ENCODE measurements at regions not wholly inside any gene's neighbourhood (a gene's known extent, or its start where the extent isn't known, plus 50 kb on each side); places are given as distances from the start of the nearest gene placed in this dataset.

DNA sequence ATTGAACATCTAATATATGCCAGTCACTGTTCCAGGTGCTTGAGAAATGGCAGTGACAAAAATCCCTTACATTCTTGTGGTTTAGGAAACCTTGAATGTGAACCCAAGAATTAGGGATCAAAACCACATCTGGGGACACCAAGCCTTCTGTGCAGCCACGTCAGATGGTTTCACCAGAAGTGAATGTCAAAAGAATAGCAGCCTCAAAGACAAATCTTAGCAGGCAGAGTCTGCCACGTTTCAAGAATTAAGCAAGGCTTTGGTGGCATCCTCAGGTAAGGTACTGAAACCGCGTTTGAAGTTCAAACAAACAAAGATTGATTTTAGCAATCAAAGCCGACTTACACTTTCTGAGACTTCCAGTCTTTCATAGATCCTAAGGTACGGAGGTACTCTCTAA, 225.5 kb upstream of the GNAI1 start:
- Histone ChIP-seq H3K27ac (no peak overlapping the region), H3K36me3 (no peaks in the 10 kb centered on the region), H3K4me1 (no peaks in the 10 kb centered on the region), H3K27me3 (no peaks in the 10 kb centered on the region), H3K4me3 (no peak overlapping the region), H3K9me3 (no peaks in the 10 kb centered on the region)
- no peak for DNase-seq
- 60 to 61% methylated on average over 6 of the region's 6 CpGs for WGBS, 2 donors
- TF ChIP-seq POLR2A (IDR thresholded peaks at IDR 0.05), result no peak
- TF ChIP-seq, protein P1, sequence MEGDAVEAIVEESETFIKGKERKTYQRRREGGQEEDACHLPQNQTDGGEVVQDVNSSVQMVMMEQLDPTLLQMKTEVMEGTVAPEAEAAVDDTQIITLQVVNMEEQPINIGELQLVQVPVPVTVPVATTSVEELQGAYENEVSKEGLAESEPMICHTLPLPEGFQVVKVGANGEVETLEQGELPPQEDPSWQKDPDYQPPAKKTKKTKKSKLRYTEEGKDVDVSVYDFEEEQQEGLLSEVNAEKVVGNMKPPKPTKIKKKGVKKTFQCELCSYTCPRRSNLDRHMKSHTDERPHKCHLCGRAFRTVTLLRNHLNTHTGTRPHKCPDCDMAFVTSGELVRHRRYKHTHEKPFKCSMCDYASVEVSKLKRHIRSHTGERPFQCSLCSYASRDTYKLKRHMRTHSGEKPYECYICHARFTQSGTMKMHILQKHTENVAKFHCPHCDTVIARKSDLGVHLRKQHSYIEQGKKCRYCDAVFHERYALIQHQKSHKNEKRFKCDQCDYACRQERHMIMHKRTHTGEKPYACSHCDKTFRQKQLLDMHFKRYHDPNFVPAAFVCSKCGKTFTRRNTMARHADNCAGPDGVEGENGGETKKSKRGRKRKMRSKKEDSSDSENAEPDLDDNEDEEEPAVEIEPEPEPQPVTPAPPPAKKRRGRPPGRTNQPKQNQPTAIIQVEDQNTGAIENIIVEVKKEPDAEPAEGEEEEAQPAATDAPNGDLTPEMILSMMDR (IDR thresholded peaks at IDR 0.05), result no peak
- intact Hi-C loops (cut with DNase I), result no loop called here

DNA sequence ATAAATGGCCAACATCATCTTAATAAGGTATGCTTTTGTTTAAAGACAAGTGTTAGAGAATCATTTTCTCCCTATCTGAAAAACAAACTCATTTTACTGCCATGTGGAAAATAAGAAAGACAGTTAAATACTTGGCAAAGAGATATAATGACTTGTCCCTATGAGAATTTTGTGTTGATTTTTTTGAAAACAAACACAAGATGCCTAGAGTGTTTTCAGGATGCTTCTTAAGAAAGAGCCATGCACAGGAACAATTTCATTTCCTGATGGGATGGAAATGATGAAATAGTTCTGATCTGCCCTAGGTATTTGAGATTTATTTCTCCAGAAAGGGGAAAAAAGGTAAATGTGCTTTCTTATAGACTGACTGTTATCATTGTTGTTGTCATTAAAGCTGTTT, 237.5 kb upstream of the GNAI1 start:
- Histone ChIP-seq H3K9me3 (no peaks in the 10 kb centered on the region), H3K4me1 (no peaks in the 10 kb centered on the region), H3K27me3 (no peaks in the 10 kb centered on the region), H3K36me3 (no peaks in the 10 kb centered on the region), H3K27ac (no peak overlapping the region), H3K4me3 (no peak overlapping the region)
- no peak for DNase-seq
- intact Hi-C loops (cut with DNase I), result no loop called here
- no peak for TF ChIP-seq POLR2A (IDR thresholded peaks at IDR 0.05)
- TF ChIP-seq, protein P1 (IDR thresholded peaks at IDR 0.05), result no peak

DNA sequence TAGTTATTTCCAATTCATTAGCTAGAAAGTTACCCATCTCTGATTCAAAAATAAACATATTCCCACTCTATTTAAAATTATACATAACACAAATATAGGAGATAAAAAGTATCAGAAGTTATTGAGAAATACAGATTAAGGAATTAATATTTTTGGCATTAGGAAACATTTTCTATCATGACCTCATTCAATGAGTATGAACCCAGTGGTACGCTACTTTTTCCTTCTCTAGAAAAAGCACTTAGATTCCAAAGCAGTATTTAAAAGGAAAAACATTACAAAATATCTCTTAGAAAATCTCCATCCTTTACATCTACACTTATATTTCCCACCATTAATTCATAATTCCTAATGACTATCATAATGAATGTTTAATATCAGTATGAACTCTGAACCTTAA, 240.6 kb upstream of the GNAI1 start:
- Histone ChIP-seq H3K9me3 (no peaks in the 10 kb centered on the region), H3K27ac (no peak overlapping the region), H3K4me1 (no peaks in the 10 kb centered on the region), H3K4me3 (no peak overlapping the region), H3K27me3 (no peaks in the 10 kb centered on the region), H3K36me3 (no peaks in the 10 kb centered on the region)
- intact Hi-C loops (cut with DNase I), result no loop called here
- DNase-seq, result no peak
- 78% methylated on average over 1 of the region's 1 CpG for WGBS, 2 donors
- no peak for TF ChIP-seq POLR2A (IDR thresholded peaks at IDR 0.05)
- TF ChIP-seq, protein P1 (IDR thresholded peaks at IDR 0.05), result no peak

DNA sequence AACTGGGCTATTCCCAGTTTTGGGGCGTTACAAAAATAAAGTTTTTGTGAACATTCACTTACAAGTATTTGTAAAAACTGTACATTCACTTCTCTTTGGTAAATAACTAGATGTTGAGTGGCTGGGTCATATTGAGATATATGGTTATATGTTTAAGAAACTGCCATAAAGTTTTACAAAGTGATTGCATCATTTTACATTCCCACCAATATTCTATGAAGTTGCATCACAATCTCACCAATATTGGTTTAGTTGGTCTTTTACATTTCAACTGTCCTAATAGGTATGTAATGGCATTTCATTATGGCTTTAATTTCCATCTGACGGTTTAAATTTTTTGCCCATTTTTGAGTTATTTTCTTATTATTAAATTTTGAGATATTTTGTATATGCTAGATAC, 251.7 kb upstream of the GNAI1 start:
- H3K27me3 ChIP-seq, result no peaks in the 10 kb centered on the region
- intact Hi-C loops (cut with DNase I), result no loop called here
- no peak overlapping the region for H3K4me3 ChIP-seq
- H3K4me1 ChIP-seq, result no peaks in the 10 kb centered on the region
- DNase-seq, result no peak
- H3K9me3 ChIP-seq, result no peaks in the 10 kb centered on the region
- TF ChIP-seq POLR2A (IDR thresholded peaks at IDR 0.05), result no peak
- TF ChIP-seq, protein P1 (IDR thresholded peaks at IDR 0.05), result no peak
- WGBS, 2 donors, result 42 to 72% methylated on average over 2 of the region's 2 CpGs
- H3K27ac ChIP-seq, result no peak overlapping the region
- no peaks in the 10 kb centered on the region for H3K36me3 ChIP-seq

DNA sequence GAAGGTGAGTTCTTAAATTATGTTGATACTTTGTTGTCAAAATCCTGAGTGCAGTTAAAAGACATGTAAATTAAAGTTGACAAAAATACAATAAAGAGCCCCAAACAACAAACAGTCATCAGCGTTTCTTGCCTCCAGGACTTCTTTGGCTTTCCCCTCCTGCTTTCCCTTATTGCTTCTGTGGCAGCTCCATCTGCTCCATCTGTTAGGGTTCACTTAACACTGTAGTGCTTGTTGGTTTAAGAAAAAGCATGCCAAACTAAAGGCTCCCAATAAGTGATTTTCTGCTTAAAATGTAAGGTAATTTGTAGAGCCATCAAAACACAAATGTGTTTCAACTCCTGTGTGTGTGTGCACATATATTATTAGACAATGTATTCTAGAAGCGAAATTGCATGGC, 254.3 kb upstream of the GNAI1 start:
- H3K27me3 ChIP-seq, result no peaks in the 10 kb centered on the region
- H3K9me3 ChIP-seq, result no peaks in the 10 kb centered on the region
- H3K4me1 ChIP-seq, result no peaks in the 10 kb centered on the region
- intact Hi-C loops (cut with DNase I), result no loop called here
- no peak for TF ChIP-seq POLR2A (IDR thresholded peaks at IDR 0.05)
- TF ChIP-seq, protein P1 (IDR thresholded peaks at IDR 0.05), result no peak
- no peaks in the 10 kb centered on the region for H3K36me3 ChIP-seq
- H3K4me3 ChIP-seq, result no peak overlapping the region
- WGBS, 2 donors, result 31 to 38% methylated on average over 2 of the region's 2 CpGs
- no peak overlapping the region for H3K27ac ChIP-seq
- DNase-seq, result no peak
